GM12878 (cell line): ENCODE measurements at regions not wholly inside any gene's neighbourhood (a gene's known extent, or its start where the extent isn't known, plus 50 kb on each side); places are given as distances from the start of the nearest gene placed in this dataset.

Source experiments
- ATAC-seq: fragments of 200-7000 bp; cut with Tn5 transposase; 3 replicates; pipeline ENCODE4 v1.9.1; 2020; ENCODE audit warnings: mild to moderate bottlenecking, moderate library complexity
- BruUV-seq: library from RNA; stranded (reverse); fragments of 400-500 nt; replicated peaks from 2 replicates; lab custom pipeline; 2021; lab: Mats Ljungman, UMichigan
- CTCF ChIA-PET: fragments of 300-600 bp; sonication (Branson Sonifier 250); formaldehyde crosslinking; extraction: SDS; loops from one replicate; lab custom pipeline; 2021; ENCODE audit warnings: inconsistent platforms; lab: Yijun Ruan, JAX
- POLR2A ChIA-PET: fragments of 350-600 bp; formaldehyde crosslinking; extraction: SDS; loops from one replicate; lab custom pipeline; 2021; ENCODE audit warnings: inconsistent platforms; lab: Charles Lee
- RAD21 ChIA-PET: fragments of 300-600 bp; sonication (Branson Sonifier 250); formaldehyde crosslinking; loops from one replicate; lab custom pipeline; 2023; ENCODE audit warnings: antibody characterized with exemption; ENCODE audit not compliant: unreplicated experiment; lab: Charles Lee
- SMC1A ChIA-PET: fragments of 300-600 bp; sonication (Branson Sonifier 250); formaldehyde crosslinking; loops from one replicate; lab custom pipeline; 2023; ENCODE audit not compliant: unreplicated experiment, uncharacterized antibody; lab: Charles Lee
- DNase-seq: peaks from one replicate; pipeline ENCODE4 v3.0.0-alpha.2; 2011; ENCODE audit warnings: low read depth, low spot score
- FAIRE-seq: peaks from 3 replicates; lab custom pipeline; 2011; peaks lifted over from hg19 to GRCh38; lab: Jason Lieb, UNC
- H2AFZ ChIP-seq: 2 replicates; pipeline ENCODE4 v1.6.0; 2011; ENCODE audit warnings: low read depth, low read length, control low read depth; ENCODE audit not compliant: control insufficient read depth
- H3K27ac ChIP-seq: 2 replicates; pipeline ENCODE4 v1.5.1; 2011; ENCODE audit warnings: control low read depth; ENCODE audit not compliant: control insufficient read depth, insufficient read depth
- H3K27me3 ChIP-seq, 2 experiments: replicated peaks in 1 of 2; 2 replicates each; pipeline versions ENCODE4 v1.6.0 to v1.6.1; 2011; ENCODE audit warnings: low read length in 1 of 2; ENCODE audit not compliant: control insufficient read depth in 2 of 2, insufficient read depth in 2 of 2
- H3K36me3 ChIP-seq, 2 experiments: 2 replicates each; pipeline ENCODE4 v1.5.1; 2011; ENCODE audit warnings: low read length in 1 of 2; ENCODE audit not compliant: control insufficient read depth in 2 of 2, insufficient read depth in 2 of 2
- H3K4me1 ChIP-seq: 2 replicates; pipeline ENCODE4 v1.6.1; 2011; ENCODE audit warnings: mild to moderate bottlenecking, low read length, moderate library complexity, mixed read lengths; ENCODE audit not compliant: control insufficient read depth, insufficient read depth
- H3K4me2 ChIP-seq: 2 replicates; pipeline ENCODE4 v1.6.0; 2011; ENCODE audit warnings: control low read depth; ENCODE audit not compliant: control insufficient read depth, insufficient read depth
- H3K4me3 ChIP-seq: fragments of 200-600 bp; sonication (generic); 2 replicates; pipeline ENCODE4 v1.5.1; 2016
- H3K79me2 ChIP-seq: 2 replicates; pipeline ENCODE4 v1.6.0; 2011; ENCODE audit warnings: low read length; ENCODE audit not compliant: control insufficient read depth, insufficient read depth
- H3K9ac ChIP-seq: 2 replicates; pipeline ENCODE4 v1.8.0; 2011; ENCODE audit warnings: low read length, control low read depth, mixed read lengths; ENCODE audit not compliant: control insufficient read depth, insufficient read depth
- H3K9me3 ChIP-seq: replicated peaks from 3 replicates; pipeline ENCODE4 v1.5.1; 2011; ENCODE audit warnings: mild to moderate bottlenecking, low read length; ENCODE audit not compliant: control insufficient read depth, insufficient read depth
- H4K20me1 ChIP-seq: 2 replicates; pipeline ENCODE4 v1.6.0; 2011; ENCODE audit not compliant: control insufficient read depth, insufficient read depth
- BMI1 ChIP-seq: fragments of 450-650 bp; IDR thresholded peaks from 2 replicates; pipeline ENCODE4 v1.6.1; 2016; ENCODE audit warnings: mild to moderate bottlenecking, moderate library complexity, borderline replicate concordance
- CHD2 ChIP-seq: IDR thresholded peaks from 2 replicates; pipeline ENCODE4 v1.6.1; 2011; ENCODE audit warnings: low read depth, low read length, improper control_type of control experiment, borderline replicate concordance
- IRF3 ChIP-seq: fragments of 450-650 bp; IDR thresholded peaks from 2 replicates; pipeline ENCODE4 v1.6.1; 2014; ENCODE audit warnings: mild to moderate bottlenecking
- LARP7 ChIP-seq: fragments of 450-650 bp; IDR thresholded peaks from 2 replicates; pipeline ENCODE4 v1.6.1; 2017; ENCODE audit warnings: mild to moderate bottlenecking
- MLLT1 ChIP-seq: fragments of 450-650 bp; IDR thresholded peaks from 2 replicates; pipeline ENCODE4 v1.6.1; 2016; ENCODE audit warnings: mild to moderate bottlenecking
- NFYA ChIP-seq: IDR thresholded peaks from 2 replicates; pipeline ENCODE4 v1.6.1; 2011; ENCODE audit warnings: low read depth, mild to moderate bottlenecking, low read length, improper control_type of control experiment, borderline replicate concordance
- NRF1 ChIP-seq: conservative IDR thresholded peaks from 2 replicates; pipeline ENCODE4 v1.6.1; 2011; ENCODE audit warnings: mild to moderate bottlenecking, low read depth, low read length, improper control_type of control experiment
- PML ChIP-seq: IDR thresholded peaks from 2 replicates; pipeline ENCODE4 v1.6.1; 2012; ENCODE audit warnings: low read length, inconsistent platforms
- POLR2AphosphoS2 ChIP-seq: IDR thresholded peaks from 2 replicates; pipeline ENCODE4 v1.6.1; 2011; ENCODE audit warnings: low read depth, mild to moderate bottlenecking, low read length, improper control_type of control experiment, moderate library complexity
- RAD51 ChIP-seq: fragments of 450-650 bp; IDR thresholded peaks from 2 replicates; pipeline ENCODE4 v1.6.1; 2016; ENCODE audit warnings: moderate library complexity, mild to moderate bottlenecking, inconsistent platforms
- USF2 ChIP-seq: IDR thresholded peaks from 2 replicates; pipeline ENCODE4 v1.6.1; 2011; ENCODE audit warnings: low read depth, low read length, improper control_type of control experiment, borderline replicate concordance
- WGBS: methylation state at CpG from one replicate; pipeline ENCODE4 v1.1.6; 2016; ENCODE audit warnings: low lambda C conversion rate; ENCODE audit not compliant: insufficient replicate concordance, insufficient coverage; ENCODE audit errors: missing lambda C conversion rate; 5-methylcytosine and 5-hydroxymethylcytosine counted together
- in situ Hi-C: fragments of 300-500 bp; cut with MboI; formaldehyde crosslinking; loops from 9 replicates; pipeline ENCODE4 v1.14.3; 2018; ENCODE audit warnings: mixed read lengths
- intact Hi-C: fragments of 100-400 bp; cut with micrococcal nuclease; formaldehyde crosslinking; loops from one replicate; pipeline ENCODE4 v1.14.2; 2022; ENCODE audit not compliant: unreplicated experiment

GRCh38 chr5:4981608-4982007 lies 158.5 kb upstream of the ADAMTS16 start:
- SMC1A ChIA-PET: interaction anchor here (1.6 kb wide), 1 partner anchor 9 kb away, joined by 5 read pairs; no protein-coding TSS in a partner anchor

More at GRCh38 chr5:4981608-4982007, 158.5 kb upstream of the ADAMTS16 start:
- Histone ChIP-seq H3K4me2 (no peak overlapping the region), H3K9me3 (no peaks in the 10 kb centered on the region), H2AFZ (no peak overlapping the region), H3K9ac (no peak overlapping the region), H3K36me3 (no peaks in the 10 kb centered on the region), H3K27me3 (no peaks in the 10 kb centered on the region), H4K20me1 (no peaks in the 10 kb centered on the region), H3K4me1 (no peaks in the 10 kb centered on the region), H3K4me3 (no peak overlapping the region), H3K79me2 (no peaks in the 10 kb centered on the region), H3K27ac (no peak overlapping the region)
- no peak for ATAC-seq
- in situ Hi-C loops: no loop called here
- no peak for TF ChIP-seq POLR2AphosphoS2
- no peak for TF ChIP-seq PML
- TF ChIP-seq RAD51: no peak
- no peak for TF ChIP-seq NRF1
- no peak for TF ChIP-seq MLLT1
- TF ChIP-seq CHD2: no peak
- no peak for TF ChIP-seq LARP7
- TF ChIP-seq USF2: no peak
- no peak for TF ChIP-seq IRF3
- TF ChIP-seq NFYA: no peak
- TF ChIP-seq BMI1: no peak
- CTCF ChIA-PET: interaction anchor here (2.3 kb wide), 1 partner anchor 40 kb away, joined by 6 read pairs; no protein-coding TSS in a partner anchor
- WGBS: 59% methylated on average over 3 of the region's 3 CpGs
- intact Hi-C loops: no loop called here
- RAD21 ChIA-PET: no interaction called here
- DNase-seq: no peak
- POLR2A ChIA-PET: no interaction called here
- BruUV-seq: no TSS peak
- no peak for FAIRE-seq
